ENCODE measurements at regions not wholly inside any gene's neighbourhood (a gene's known extent, or its start where the extent isn't known, plus 50 kb on each side); places are given as distances from the start of the nearest gene placed in this dataset.

DNA sequence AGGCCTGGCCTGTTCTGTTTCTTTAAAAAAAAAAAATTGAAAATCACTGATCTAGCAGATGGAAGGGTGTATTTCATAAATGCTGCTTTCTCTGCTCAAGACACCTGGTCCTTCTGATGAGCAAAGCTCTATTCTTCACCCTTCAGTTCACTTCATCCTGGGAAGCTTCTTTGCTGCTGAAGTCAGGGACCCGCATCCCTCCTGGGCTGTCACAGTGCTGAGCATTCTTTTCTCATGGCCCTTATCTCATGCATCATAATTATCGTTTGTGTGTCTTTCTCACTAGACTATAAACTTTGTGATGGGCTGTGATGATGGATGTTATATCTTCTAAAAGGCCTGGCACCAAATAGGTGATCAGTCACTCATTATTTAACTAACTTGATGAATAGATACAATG lies 461.0 kb downstream of the GADD45G start:
- CTCF ChIA-PET, result no interaction called here
- H3K36me3 Mint-ChIP-seq (ENCODE audit: low read depth), result no peaks in the 10 kb centered on the region
- no peaks in the 10 kb centered on the region for H3K4me1 ChIP-seq (ENCODE audit: insufficient read depth, low read length)

DNA sequence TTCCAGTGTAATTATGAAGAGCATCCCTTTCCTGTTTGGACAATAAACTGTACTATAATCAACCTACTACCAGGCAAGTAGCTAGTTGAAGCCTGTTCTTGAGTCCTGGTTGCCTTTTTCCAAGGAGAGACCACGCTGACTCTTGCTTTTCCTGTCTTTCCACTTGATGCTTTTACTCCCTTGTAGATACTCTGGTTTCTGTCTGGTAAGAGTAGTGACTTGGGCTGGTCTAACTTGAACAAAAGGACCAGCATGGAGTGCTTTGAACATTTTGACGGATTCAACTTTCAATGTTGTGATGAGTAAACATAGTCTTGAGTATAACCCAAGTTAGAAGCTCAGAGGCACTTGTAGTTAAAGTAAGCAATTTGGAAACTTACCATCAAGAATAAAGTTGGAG lies 464.3 kb downstream of the GADD45G start:
- POLR2A ChIA-PET, result interaction anchor here (0.5 kb wide), 1 partner anchor 21 kb away, joined by 3 read pairs; no protein-coding TSS in a partner anchor
- Histone ChIP-seq H3K27ac (ENCODE audit: low read depth in 1 of 2, low read length in 2 of 2) (no peak overlapping the region), H3K9me3 (ENCODE audit: control insufficient read depth in 1 of 2, insufficient read depth in 1 of 2, low read length in 2 of 2) (no peaks in the 10 kb centered on the region), H3K27me3 (ENCODE audit: control insufficient read depth in 1 of 2, insufficient read depth in 2 of 2, low read length in 2 of 2) (peaks cover 3% of the 10 kb centered on the region in 2 experiments), H3K4me1 (ENCODE audit: insufficient read depth, low read length) (no peaks in the 10 kb centered on the region), H3K36me3 (ENCODE audit: insufficient read depth, low read length) (no peaks in the 10 kb centered on the region), H3K4me3 (ENCODE audit: low read length) (no peak overlapping the region)
- no peaks in the 10 kb centered on the region for H3K9me3 Mint-ChIP-seq
- no peak overlapping the region for H3K27ac Mint-ChIP-seq
- no peaks in the 10 kb centered on the region for H3K36me3 Mint-ChIP-seq (ENCODE audit: low read depth)
- DNase-seq (no peak), ATAC-seq (ENCODE audit: poor library complexity) (no peak)
- TF ChIP-seq, protein P1, sequence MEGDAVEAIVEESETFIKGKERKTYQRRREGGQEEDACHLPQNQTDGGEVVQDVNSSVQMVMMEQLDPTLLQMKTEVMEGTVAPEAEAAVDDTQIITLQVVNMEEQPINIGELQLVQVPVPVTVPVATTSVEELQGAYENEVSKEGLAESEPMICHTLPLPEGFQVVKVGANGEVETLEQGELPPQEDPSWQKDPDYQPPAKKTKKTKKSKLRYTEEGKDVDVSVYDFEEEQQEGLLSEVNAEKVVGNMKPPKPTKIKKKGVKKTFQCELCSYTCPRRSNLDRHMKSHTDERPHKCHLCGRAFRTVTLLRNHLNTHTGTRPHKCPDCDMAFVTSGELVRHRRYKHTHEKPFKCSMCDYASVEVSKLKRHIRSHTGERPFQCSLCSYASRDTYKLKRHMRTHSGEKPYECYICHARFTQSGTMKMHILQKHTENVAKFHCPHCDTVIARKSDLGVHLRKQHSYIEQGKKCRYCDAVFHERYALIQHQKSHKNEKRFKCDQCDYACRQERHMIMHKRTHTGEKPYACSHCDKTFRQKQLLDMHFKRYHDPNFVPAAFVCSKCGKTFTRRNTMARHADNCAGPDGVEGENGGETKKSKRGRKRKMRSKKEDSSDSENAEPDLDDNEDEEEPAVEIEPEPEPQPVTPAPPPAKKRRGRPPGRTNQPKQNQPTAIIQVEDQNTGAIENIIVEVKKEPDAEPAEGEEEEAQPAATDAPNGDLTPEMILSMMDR (IDR thresholded peaks at IDR 0.05), result no peak
- H3K4me3 Mint-ChIP-seq, result no peak overlapping the region
- H3K27me3 Mint-ChIP-seq, result peaks cover 31% of the 10 kb centered on the region
- CTCF ChIA-PET, result interaction anchor here (1.4 kb wide), 1 partner anchor 33 kb away, joined by 3 read pairs; no protein-coding TSS in a partner anchor
- intact Hi-C loops (cut with DNase I, micrococcal nuclease), result no loop called here
- no peaks in the 10 kb centered on the region for H3K4me1 Mint-ChIP-seq (ENCODE audit: low read depth)

More for the DNA sequence above, 461.0 kb downstream of the GADD45G start:
- intact Hi-C loops (cut with DNase I, micrococcal nuclease), result no loop called here
- H3K27me3 Mint-ChIP-seq, result peaks cover 21% of the 10 kb centered on the region
- TF ChIP-seq, protein P1 (IDR thresholded peaks at IDR 0.05), result no peak
- no peaks in the 10 kb centered on the region for H3K4me1 Mint-ChIP-seq (ENCODE audit: low read depth)
- Histone ChIP-seq H3K4me3 (ENCODE audit: low read length) (no peak overlapping the region), H3K9me3 (ENCODE audit: control insufficient read depth in 1 of 2, insufficient read depth in 1 of 2, low read length in 2 of 2) (no peaks in the 10 kb centered on the region), H3K36me3 (ENCODE audit: insufficient read depth, low read length) (no peaks in the 10 kb centered on the region), H3K27ac (ENCODE audit: low read depth in 1 of 2, low read length in 2 of 2) (no peak overlapping the region), H3K27me3 (ENCODE audit: control insufficient read depth in 1 of 2, insufficient read depth in 2 of 2, low read length in 2 of 2) (peaks cover 0 to 3% of the 10 kb centered on the region in 2 experiments)
- no peak for DNase-seq
- no peak overlapping the region for H3K4me3 Mint-ChIP-seq
- POLR2A ChIA-PET, result no interaction called here
- H3K27ac Mint-ChIP-seq, result no peak overlapping the region
- no peaks in the 10 kb centered on the region for H3K9me3 Mint-ChIP-seq
- no peak for ATAC-seq (ENCODE audit: poor library complexity)

DNA sequence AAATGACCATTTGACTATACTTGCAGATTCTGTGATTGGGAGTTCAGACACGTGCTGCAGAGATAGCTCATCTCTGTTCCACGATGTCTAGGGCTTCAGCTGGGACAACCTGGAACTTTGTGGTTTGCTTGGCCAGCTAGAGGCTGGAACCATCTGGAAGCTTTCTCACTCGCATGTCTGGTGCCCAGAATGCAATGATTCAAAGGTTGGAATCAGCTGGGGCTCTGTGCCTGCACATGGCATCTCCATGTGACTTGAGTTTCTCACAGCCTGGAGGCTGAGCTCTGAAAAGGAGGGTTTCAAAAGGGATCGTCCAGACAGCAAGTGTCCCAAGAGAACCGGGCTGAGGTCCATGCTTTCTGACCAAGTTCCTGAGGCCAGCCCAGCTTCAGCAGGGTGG lies 465.2 kb downstream of the GADD45G start:
- no peaks in the 10 kb centered on the region for H3K4me1 ChIP-seq (ENCODE audit: insufficient read depth, low read length)
- H3K27me3 Mint-ChIP-seq, result peaks cover 38% of the 10 kb centered on the region
- H3K27me3 ChIP-seq (ENCODE audit: control insufficient read depth in 1 of 2, insufficient read depth in 2 of 2, low read length in 2 of 2), result peaks cover 3 to 11% of the 10 kb centered on the region in 2 experiments
- H3K4me3 Mint-ChIP-seq, result no peak overlapping the region
- no peaks in the 10 kb centered on the region for H3K4me1 Mint-ChIP-seq (ENCODE audit: low read depth)
- TF ChIP-seq, protein P1 (IDR thresholded peaks at IDR 0.05), result no peak
- H3K4me3 ChIP-seq (ENCODE audit: low read length), result no peak overlapping the region
- POLR2A ChIA-PET, result no interaction called here
- DNase-seq, result no peak
- H3K9me3 Mint-ChIP-seq, result no peaks in the 10 kb centered on the region
- no peak for ATAC-seq (ENCODE audit: poor library complexity)
- no peaks in the 10 kb centered on the region for H3K36me3 Mint-ChIP-seq (ENCODE audit: low read depth)
- H3K27ac Mint-ChIP-seq, result no peak overlapping the region
- H3K27ac ChIP-seq (ENCODE audit: low read depth in 1 of 2, low read length in 2 of 2), result no peak overlapping the region
- intact Hi-C loops (cut with DNase I, micrococcal nuclease), result no loop called here
- H3K36me3 ChIP-seq (ENCODE audit: insufficient read depth, low read length), result no peaks in the 10 kb centered on the region
- CTCF ChIA-PET, result interaction anchor here (1.4 kb wide), 1 partner anchor 32 kb away, joined by 3 read pairs; no protein-coding TSS in a partner anchor
- H3K9me3 ChIP-seq (ENCODE audit: control insufficient read depth in 1 of 2, insufficient read depth in 1 of 2, low read length in 2 of 2), result no peaks in the 10 kb centered on the region

Measured in CD4-positive, alpha-beta T cell (primary cell).